Endodermal cell (in vitro differentiated cells): ENCODE measurements at regions not wholly inside any gene's neighbourhood (a gene's known extent, or its start where the extent isn't known, plus 50 kb on each side); places are given as distances from the start of the nearest gene placed in this dataset.

Source experiments
- DNase-seq: peaks from one replicate; pipeline ENCODE4 v3.0.0-alpha.2; 2017
- H3K27ac ChIP-seq: 2 replicates; pipeline ENCODE4 v1.5.1; 2013; ENCODE audit warnings: mild to moderate bottlenecking, low read depth, low read length, moderate library complexity
- H3K27me3 ChIP-seq: 2 replicates; pipeline ENCODE4 v1.6.1; 2013; ENCODE audit warnings: mild to moderate bottlenecking, low read length, moderate library complexity; ENCODE audit not compliant: insufficient read depth, control insufficient read depth, poor library complexity, severe bottlenecking
- H3K36me3 ChIP-seq: 2 replicates; pipeline ENCODE4 v1.7.0; 2013; ENCODE audit warnings: mild to moderate bottlenecking, low read length, moderate library complexity; ENCODE audit not compliant: control insufficient read depth, insufficient read depth
- H3K4me1 ChIP-seq: one replicate; pipeline ENCODE4 v1.7.0; 2013; ENCODE audit warnings: low read length; ENCODE audit not compliant: control insufficient read depth, insufficient read depth
- H3K4me3 ChIP-seq: 2 replicates; pipeline ENCODE4 v1.5.1; 2013; ENCODE audit warnings: mild to moderate bottlenecking, low read length, moderate library complexity
- H3K9ac ChIP-seq: 2 replicates; pipeline ENCODE4 v1.6.1; 2013; ENCODE audit warnings: mild to moderate bottlenecking, low read length, moderate library complexity; ENCODE audit not compliant: poor library complexity, severe bottlenecking; ENCODE audit errors: extremely low read depth
- H3K9me3 ChIP-seq: 2 replicates; pipeline ENCODE4 v1.6.1; 2013; ENCODE audit warnings: mild to moderate bottlenecking, low read length, moderate library complexity; ENCODE audit not compliant: control insufficient read depth
- H3K27ac Mint-ChIP-seq: 2 replicates; pipeline ENCODE4 v1.8.0; 2020; ENCODE audit warnings: mixed read lengths
- H3K27me3 Mint-ChIP-seq: 2 replicates; pipeline ENCODE4 v1.8.0; 2021; ENCODE audit warnings: mild to moderate bottlenecking, mixed read lengths; ENCODE audit not compliant: insufficient read depth
- H3K36me3 Mint-ChIP-seq: 2 replicates; pipeline ENCODE4 v1.8.0; 2020; ENCODE audit warnings: low read depth, mixed read lengths
- H3K4me1 Mint-ChIP-seq: 2 replicates; pipeline ENCODE4 v1.8.0; 2020; ENCODE audit warnings: mixed read lengths
- H3K4me3 Mint-ChIP-seq: 2 replicates; pipeline ENCODE4 v1.8.0; 2020; ENCODE audit warnings: mild to moderate bottlenecking, moderate library complexity, mixed read lengths
- H3K9me3 Mint-ChIP-seq: 2 replicates; pipeline ENCODE4 v1.8.0; 2020; ENCODE audit warnings: mild to moderate bottlenecking, mixed read lengths
- WGBS, 2 experiments: methylation state at CpG; one replicate each; pipeline versions ENCODE4 v1.1.5 to v1.1.7; 2013; ENCODE audit warnings: missing lambda C conversion rate in 2 of 2, mixed read lengths in 1 of 2; ENCODE audit not compliant: insufficient coverage in 1 of 2, insufficient read length in 1 of 2; 5-methylcytosine and 5-hydroxymethylcytosine counted together
- TF ChIP-seq, protein P1 (sequence below): fragments of 200-600 bp; sonication (generic); conservative IDR thresholded peaks from 2 replicates; pipeline ENCODE4 v1.5.0; 2021; ENCODE audit warnings: antibody characterized with exemption, mild to moderate bottlenecking

DNA sequence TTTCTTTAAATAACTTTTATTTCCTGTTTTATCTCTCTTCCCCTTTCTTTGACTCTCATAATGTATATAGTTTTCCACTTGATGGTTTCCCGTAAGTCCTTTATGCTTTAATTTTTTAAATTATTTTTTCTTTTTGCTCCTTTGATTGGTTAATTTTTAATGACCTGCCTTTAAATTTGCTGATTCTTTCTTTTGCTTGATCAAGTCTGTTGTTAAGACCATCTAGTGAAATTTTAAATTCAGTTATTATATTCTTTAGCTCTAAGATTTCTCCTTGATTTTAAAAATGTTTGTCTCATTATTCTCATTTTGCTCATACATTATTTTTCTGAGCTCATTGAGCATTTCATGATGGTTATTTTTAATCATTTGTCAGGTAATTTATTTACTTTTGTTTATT is 718.6 kb downstream of the METTL15 start:
- Histone ChIP-seq H3K36me3 (no peaks in the 10 kb centered on the region), H3K9ac (no peak overlapping the region), H3K27me3 (no peaks in the 10 kb centered on the region), H3K4me3 (no peak overlapping the region), H3K4me1 (no peaks in the 10 kb centered on the region), H3K9me3 (no peaks in the 10 kb centered on the region), H3K27ac (no peak overlapping the region)
- no peak overlapping the region for H3K27ac Mint-ChIP-seq
- H3K4me3 Mint-ChIP-seq: no peak overlapping the region
- TF ChIP-seq, protein P1, sequence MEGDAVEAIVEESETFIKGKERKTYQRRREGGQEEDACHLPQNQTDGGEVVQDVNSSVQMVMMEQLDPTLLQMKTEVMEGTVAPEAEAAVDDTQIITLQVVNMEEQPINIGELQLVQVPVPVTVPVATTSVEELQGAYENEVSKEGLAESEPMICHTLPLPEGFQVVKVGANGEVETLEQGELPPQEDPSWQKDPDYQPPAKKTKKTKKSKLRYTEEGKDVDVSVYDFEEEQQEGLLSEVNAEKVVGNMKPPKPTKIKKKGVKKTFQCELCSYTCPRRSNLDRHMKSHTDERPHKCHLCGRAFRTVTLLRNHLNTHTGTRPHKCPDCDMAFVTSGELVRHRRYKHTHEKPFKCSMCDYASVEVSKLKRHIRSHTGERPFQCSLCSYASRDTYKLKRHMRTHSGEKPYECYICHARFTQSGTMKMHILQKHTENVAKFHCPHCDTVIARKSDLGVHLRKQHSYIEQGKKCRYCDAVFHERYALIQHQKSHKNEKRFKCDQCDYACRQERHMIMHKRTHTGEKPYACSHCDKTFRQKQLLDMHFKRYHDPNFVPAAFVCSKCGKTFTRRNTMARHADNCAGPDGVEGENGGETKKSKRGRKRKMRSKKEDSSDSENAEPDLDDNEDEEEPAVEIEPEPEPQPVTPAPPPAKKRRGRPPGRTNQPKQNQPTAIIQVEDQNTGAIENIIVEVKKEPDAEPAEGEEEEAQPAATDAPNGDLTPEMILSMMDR: no peak
- H3K9me3 Mint-ChIP-seq: no peaks in the 10 kb centered on the region
- H3K36me3 Mint-ChIP-seq: no peaks in the 10 kb centered on the region
- no peak for DNase-seq
- no peaks in the 10 kb centered on the region for H3K27me3 Mint-ChIP-seq
- 100% methylated on average over 1 of the region's 1 CpG; no CpG with 5 or more reads in 1 of the 2 experiments for WGBS, 2 experiments
- no peaks in the 10 kb centered on the region for H3K4me1 Mint-ChIP-seq

DNA sequence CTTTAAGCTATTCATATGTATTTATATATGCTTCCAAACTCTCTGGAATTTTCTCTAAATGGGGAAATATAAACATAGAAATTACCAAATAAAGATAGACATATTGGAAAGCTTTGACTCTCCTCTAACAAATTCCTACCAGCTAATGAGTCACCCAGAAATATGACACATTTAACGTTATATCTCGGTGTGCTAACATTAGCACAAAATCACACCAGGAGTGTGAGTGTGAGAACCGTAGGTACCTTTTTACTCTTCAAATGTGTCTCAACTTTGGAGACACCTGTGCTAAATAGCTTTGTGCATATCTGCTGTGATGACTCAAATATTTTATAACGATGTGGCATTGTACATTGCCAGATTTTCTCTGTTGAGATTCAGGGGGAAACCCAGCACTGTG is 714.4 kb downstream of the METTL15 start:
- no peak for DNase-seq
- Histone ChIP-seq H3K4me3 (no peak overlapping the region), H3K4me1 (no peaks in the 10 kb centered on the region), H3K27me3 (no peaks in the 10 kb centered on the region), H3K36me3 (no peaks in the 10 kb centered on the region), H3K27ac (no peak overlapping the region), H3K9me3 (no peaks in the 10 kb centered on the region), H3K9ac (no peak overlapping the region)
- no peak overlapping the region for H3K4me3 Mint-ChIP-seq
- no peaks in the 10 kb centered on the region for H3K36me3 Mint-ChIP-seq
- H3K27me3 Mint-ChIP-seq: no peaks in the 10 kb centered on the region
- WGBS, 2 experiments: 93 to 100% methylated on average over 4 of the region's 4 CpGs
- H3K4me1 Mint-ChIP-seq: no peaks in the 10 kb centered on the region
- no peaks in the 10 kb centered on the region for H3K9me3 Mint-ChIP-seq
- no peak overlapping the region for H3K27ac Mint-ChIP-seq
- TF ChIP-seq, protein P1: no peak

DNA sequence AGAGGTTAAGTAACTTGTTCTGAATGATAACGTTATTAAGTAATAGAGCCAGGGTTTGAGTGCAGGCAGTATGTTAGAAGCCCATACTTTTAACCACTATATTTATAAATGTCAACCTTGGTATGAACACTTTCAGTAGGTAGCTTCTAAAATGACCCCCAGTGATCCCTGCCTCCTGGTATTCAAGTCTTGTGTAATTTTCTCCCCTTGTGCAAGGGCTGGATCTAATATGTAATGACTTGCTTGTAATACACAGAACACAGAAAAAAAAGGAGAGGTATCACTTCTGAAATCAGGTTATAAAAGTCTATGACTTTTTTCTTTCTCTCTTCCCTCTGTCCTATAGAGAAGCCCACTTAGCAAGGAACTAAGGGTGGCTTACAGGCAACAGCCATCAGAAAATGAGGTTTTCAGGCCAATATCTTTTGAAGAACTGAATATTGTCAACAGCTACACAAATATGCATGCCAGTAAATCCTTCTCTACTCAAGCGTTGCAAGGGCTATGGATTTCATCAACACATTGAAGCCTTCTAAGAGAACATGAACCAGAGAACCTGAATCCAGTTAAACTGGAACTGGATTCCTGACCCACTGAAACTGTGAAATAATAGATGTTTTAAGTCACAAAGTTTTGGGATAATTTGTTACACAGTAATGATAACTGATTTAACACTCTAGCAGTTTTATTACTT is 712.3 kb downstream of the METTL15 start:
- Mint-ChIP-seq H3K4me3 (no peak overlapping the region), H3K4me1 (no peaks in the 10 kb centered on the region), H3K9me3 (no peaks in the 10 kb centered on the region), H3K27me3 (no peaks in the 10 kb centered on the region), H3K27ac (no peak overlapping the region), H3K36me3 (no peaks in the 10 kb centered on the region)
- WGBS, 2 experiments: 86 to 98% methylated on average over 1 to 2 of the region's 2 CpGs
- no peak overlapping the region for H3K4me3 ChIP-seq
- no peak overlapping the region for H3K9ac ChIP-seq
- H3K4me1 ChIP-seq: no peaks in the 10 kb centered on the region
- TF ChIP-seq, protein P1: no peak
- H3K36me3 ChIP-seq: no peaks in the 10 kb centered on the region
- H3K27me3 ChIP-seq: no peaks in the 10 kb centered on the region
- H3K9me3 ChIP-seq: no peaks in the 10 kb centered on the region
- DNase-seq: no peak
- H3K27ac ChIP-seq: no peak overlapping the region
